CD14-positive monocyte (primary cell): ENCODE measurements at regions not wholly inside any gene's neighbourhood (a gene's known extent, or its start where the extent isn't known, plus 50 kb on each side); places are given as distances from the start of the nearest gene placed in this dataset.

Experiments
- DNase-seq, 3 donors: peaks; one replicate each; pipeline ENCODE4 v3.0.0-alpha.2; 2011 to 2022
- H2AFZ ChIP-seq: 2 replicates; pipeline ENCODE4 v1.6.0; 2012; ENCODE audit warnings: mild to moderate bottlenecking, low read depth, low read length, inconsistent platforms; ENCODE audit not compliant: insufficient read depth, poor library complexity, severe bottlenecking
- H3K27ac ChIP-seq, 2 donors: 1 replicate in 1 of 2; 2 replicates in 1 of 2; pipeline ENCODE4 v1.5.1; 2012 to 2013; ENCODE audit warnings: low read length in 2 of 2, control low read depth in 1 of 2, inconsistent platforms in 1 of 2, low read depth in 1 of 2, mild to moderate bottlenecking in 1 of 2
- H3K27me3 ChIP-seq, 2 donors: one replicate each; pipeline versions ENCODE4 v1.6.0 to v1.6.1; 2011 to 2013; ENCODE audit warnings: low read length in 2 of 2; ENCODE audit not compliant: control insufficient read depth in 2 of 2, insufficient read depth in 2 of 2
- H3K36me3 ChIP-seq, 2 donors: replicated peaks in 1 of 2; 1 replicate in 1 of 2; 2 replicates in 1 of 2; pipeline versions ENCODE4 v1.5.1 to v1.6.1; 2012 to 2013; ENCODE audit warnings: low read length in 2 of 2, control low read depth in 1 of 2, inconsistent platforms in 1 of 2, mild to moderate bottlenecking in 1 of 2; ENCODE audit not compliant: insufficient read depth in 2 of 2, control insufficient read depth in 1 of 2
- H3K4me1 ChIP-seq, 2 donors: 1 replicate in 1 of 2; 2 replicates in 1 of 2; pipeline versions ENCODE4 v1.5.1 to v1.6.1; 2012 to 2013; ENCODE audit warnings: low read length in 2 of 2, control low read depth in 1 of 2, inconsistent platforms in 1 of 2, mild to moderate bottlenecking in 1 of 2, moderate library complexity in 1 of 2; ENCODE audit not compliant: insufficient read depth in 2 of 2, control insufficient read depth in 1 of 2
- H3K4me2 ChIP-seq: replicated peaks from 2 replicates; pipeline ENCODE3; 2012; ENCODE audit warnings: low read length, moderate library complexity, mild to moderate bottlenecking; ENCODE audit not compliant: poor library complexity, severe bottlenecking; ENCODE audit errors: extremely low read depth
- H3K4me3 ChIP-seq, 3 experiments: fragments of 200-600 bp in 1 of 3; sonication (generic) in 1 of 3; replicated peaks in 1 of 3; 1 replicate in 2 of 3; 2 replicates in 1 of 3; pipeline ENCODE4 v1.5.1; 2011 to 2013; ENCODE audit warnings: low read length in 3 of 3, mild to moderate bottlenecking in 3 of 3, control low read depth in 2 of 3, low read depth in 2 of 3, inconsistent platforms in 1 of 3, moderate library complexity in 1 of 3
- H3K79me2 ChIP-seq: 2 replicates; pipeline ENCODE4 v1.6.0; 2012; ENCODE audit warnings: mild to moderate bottlenecking, control low read depth, inconsistent platforms, low read length, moderate library complexity; ENCODE audit not compliant: insufficient read depth
- H3K9ac ChIP-seq: 2 replicates; pipeline ENCODE4 v1.6.0; 2017; ENCODE audit warnings: low read length, mild to moderate bottlenecking; ENCODE audit not compliant: insufficient read depth, poor library complexity, severe bottlenecking
- H3K9me3 ChIP-seq, 2 donors: replicated peaks in 1 of 2; 1 replicate in 1 of 2; 2 replicates in 1 of 2; pipeline versions ENCODE4 v1.5.1 to v1.6.1; 2012 to 2013; ENCODE audit warnings: low read length in 2 of 2, control low read depth in 1 of 2; ENCODE audit not compliant: control insufficient read depth in 1 of 2, insufficient read depth in 1 of 2
- H4K20me1 ChIP-seq: 2 replicates; pipeline ENCODE4 v1.6.0; 2012; ENCODE audit warnings: mild to moderate bottlenecking, low read length, control low read depth, moderate library complexity; ENCODE audit not compliant: insufficient read depth
- H3K27ac Mint-ChIP-seq, 7 donors: one replicate each; pipeline ENCODE4 v1.8.0; 2020; ENCODE audit warnings: mild to moderate bottlenecking in 7 of 7, mixed read lengths in 7 of 7, moderate library complexity in 6 of 7, inconsistent platforms in 2 of 7
- H3K27me3 Mint-ChIP-seq, 3 donors: one replicate each; pipeline ENCODE4 v1.8.0; 2021 to 2022; ENCODE audit warnings: low read depth in 3 of 3, mild to moderate bottlenecking in 3 of 3, mixed read lengths in 3 of 3, moderate library complexity in 3 of 3, inconsistent platforms in 1 of 3
- H3K36me3 Mint-ChIP-seq, 2 donors: one replicate each; pipeline ENCODE4 v1.8.0; 2020; ENCODE audit warnings: mixed read lengths in 2 of 2, inconsistent platforms in 1 of 2, mild to moderate bottlenecking in 1 of 2
- H3K4me1 Mint-ChIP-seq: one replicate; pipeline ENCODE4 v1.8.0; 2020; ENCODE audit warnings: mild to moderate bottlenecking, mixed read lengths
- H3K4me3 Mint-ChIP-seq, 2 donors: one replicate each; pipeline ENCODE4 v1.8.0; 2020; ENCODE audit warnings: mild to moderate bottlenecking in 2 of 2, mixed read lengths in 2 of 2, moderate library complexity in 1 of 2
- H3K9me3 Mint-ChIP-seq, 7 donors: one replicate each; pipeline ENCODE4 v1.8.0; 2020 to 2022; ENCODE audit warnings: mixed read lengths in 7 of 7, mild to moderate bottlenecking in 6 of 7, moderate library complexity in 6 of 7, inconsistent platforms in 2 of 7
- WGBS: methylation state at CpG from one replicate; pipeline ENCODE4 v1.1.5; 2013; ENCODE audit warnings: missing lambda C conversion rate; ENCODE audit not compliant: insufficient coverage; 5-methylcytosine and 5-hydroxymethylcytosine counted together
- intact Hi-C, 2 donors: fragments of 100-400 bp; cut with micrococcal nuclease; formaldehyde crosslinking; loops; one replicate each; pipeline versions ENCODE4 v1.15.0 to v1.15.1; 2023
- TF ChIP-seq, protein P1 (sequence below): fragments of 200-600 bp; IDR thresholded peaks from one replicate; pipeline ENCODE4 v1.8.0; 2022; ENCODE audit warnings: antibody characterized with exemption, mild to moderate bottlenecking

DNA sequence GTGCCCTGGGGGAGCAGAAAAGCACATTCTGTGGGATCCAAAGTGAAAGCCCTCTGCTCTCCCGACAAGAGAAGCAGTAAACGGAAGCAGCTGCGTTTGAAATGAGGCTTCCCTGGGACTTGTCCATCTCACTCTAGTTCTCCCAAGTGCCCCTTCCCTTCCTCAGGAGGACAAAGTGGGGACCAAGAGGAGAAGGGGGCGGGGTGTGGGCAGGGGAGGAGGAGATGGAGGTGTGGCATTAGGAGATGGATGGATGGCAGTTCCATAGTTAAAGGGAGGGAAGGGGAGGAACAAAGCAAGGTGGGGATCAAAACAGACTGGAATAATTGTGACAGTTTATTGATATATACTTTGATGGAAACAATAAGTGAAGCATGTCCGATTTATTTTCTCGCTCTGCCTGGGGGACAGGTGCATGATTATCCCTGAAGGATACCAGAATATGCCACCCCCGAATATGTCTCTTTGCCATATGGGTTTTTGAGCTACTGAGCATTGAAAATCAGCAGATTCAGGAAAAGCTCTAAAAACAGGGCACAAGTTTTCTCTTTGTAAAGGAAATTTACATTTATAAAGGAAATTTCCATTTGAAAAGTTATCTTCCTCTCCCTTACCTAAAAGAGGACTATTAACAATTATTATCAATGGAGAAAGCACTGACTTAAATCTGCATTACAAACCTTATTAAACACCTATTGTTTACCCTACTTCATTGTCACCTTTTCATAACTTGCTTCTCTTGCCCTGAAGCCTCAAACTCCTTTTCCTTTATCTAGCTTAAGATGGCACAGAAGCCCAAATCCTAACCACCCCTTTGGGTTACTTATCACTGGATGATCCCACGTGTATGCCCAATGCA lies 58.9 kb upstream of the DAZL start:
- Histone ChIP-seq H3K4me1 (peaks cover 0 to under 1% of the 10 kb centered on the region in 2 donors), H3K27ac (no peak overlapping the region), H3K4me2 (no peak overlapping the region), H4K20me1 (no peaks in the 10 kb centered on the region), H2AFZ (no peak overlapping the region), H3K36me3 (no peaks in the 10 kb centered on the region), H3K9ac (no peak overlapping the region), H3K27me3 (no peaks in the 10 kb centered on the region), H3K4me3 (no peak overlapping the region), H3K79me2 (no peaks in the 10 kb centered on the region), H3K9me3 (no peaks in the 10 kb centered on the region)
- TF ChIP-seq, protein P1, sequence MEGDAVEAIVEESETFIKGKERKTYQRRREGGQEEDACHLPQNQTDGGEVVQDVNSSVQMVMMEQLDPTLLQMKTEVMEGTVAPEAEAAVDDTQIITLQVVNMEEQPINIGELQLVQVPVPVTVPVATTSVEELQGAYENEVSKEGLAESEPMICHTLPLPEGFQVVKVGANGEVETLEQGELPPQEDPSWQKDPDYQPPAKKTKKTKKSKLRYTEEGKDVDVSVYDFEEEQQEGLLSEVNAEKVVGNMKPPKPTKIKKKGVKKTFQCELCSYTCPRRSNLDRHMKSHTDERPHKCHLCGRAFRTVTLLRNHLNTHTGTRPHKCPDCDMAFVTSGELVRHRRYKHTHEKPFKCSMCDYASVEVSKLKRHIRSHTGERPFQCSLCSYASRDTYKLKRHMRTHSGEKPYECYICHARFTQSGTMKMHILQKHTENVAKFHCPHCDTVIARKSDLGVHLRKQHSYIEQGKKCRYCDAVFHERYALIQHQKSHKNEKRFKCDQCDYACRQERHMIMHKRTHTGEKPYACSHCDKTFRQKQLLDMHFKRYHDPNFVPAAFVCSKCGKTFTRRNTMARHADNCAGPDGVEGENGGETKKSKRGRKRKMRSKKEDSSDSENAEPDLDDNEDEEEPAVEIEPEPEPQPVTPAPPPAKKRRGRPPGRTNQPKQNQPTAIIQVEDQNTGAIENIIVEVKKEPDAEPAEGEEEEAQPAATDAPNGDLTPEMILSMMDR, result no peak
- intact Hi-C loops, result no loop called here
- Mint-ChIP-seq H3K36me3 (no peaks in the 10 kb centered on the region), H3K9me3 (peaks cover 0 to 14% (median 6%) of the 10 kb centered on the region in 7 donors), H3K27ac (no peak overlapping the region), H3K27me3 (peaks cover 0 to 7% (median 5%) of the 10 kb centered on the region in 3 donors), H3K4me3 (no peak overlapping the region), H3K4me1 (peaks cover 5% of the 10 kb centered on the region)
- 92% methylated on average over 5 of the region's 8 CpGs for WGBS
- no peak for DNase-seq

GRCh38 chr3:16665282-16665741 lies 60.1 kb upstream of the DAZL start:
- peaks cover 0 to 7% (median 5%) of the 10 kb centered on the region in 3 donors for H3K27me3 Mint-ChIP-seq
- Histone ChIP-seq H3K36me3 (no peaks in the 10 kb centered on the region), H3K27ac (no peak overlapping the region), H3K4me3 (no peak overlapping the region), H4K20me1 (no peaks in the 10 kb centered on the region), H3K9ac (no peak overlapping the region), H3K4me2 (no peak overlapping the region), H2AFZ (no peak overlapping the region), H3K79me2 (no peaks in the 10 kb centered on the region), H3K4me1 (no peaks in the 10 kb centered on the region), H3K27me3 (no peaks in the 10 kb centered on the region), H3K9me3 (no peaks in the 10 kb centered on the region)
- H3K4me3 Mint-ChIP-seq, result no peak overlapping the region
- intact Hi-C loops, result no loop called here
- H3K27ac Mint-ChIP-seq, result no peak overlapping the region
- 68% methylated on average over 3 of the region's 6 CpGs for WGBS
- no peaks in the 10 kb centered on the region for H3K36me3 Mint-ChIP-seq
- TF ChIP-seq, protein P1, result no peak
- H3K4me1 Mint-ChIP-seq, result peaks cover 8% of the 10 kb centered on the region
- H3K9me3 Mint-ChIP-seq, result peaks cover 0 to 14% (median 6%) of the 10 kb centered on the region in 7 donors
- no peak for DNase-seq
